Liver (tissue), 3 donors: ENCODE measurements at regions not wholly inside any gene's neighbourhood (a gene's known extent, or its start where the extent isn't known, plus 50 kb on each side); places are given as distances from the start of the nearest gene placed in this dataset.

Source experiments
- JUND ChIP-seq, 2 donors: IDR thresholded peaks; 2 replicates each; pipeline ENCODE4 v1.6.1; 2016; ENCODE audit warnings: antibody characterized with exemption in 2 of 2
- TF ChIP-seq, protein P1 (sequence below): fragments of 150-350 bp; IDR thresholded peaks from 2 replicates; pipeline ENCODE4 v1.5.1; 2017; ENCODE audit warnings: improper control_type of control experiment, low read depth, low read length; ENCODE audit not compliant: missing input control
- donor health status: healthy.
- donor health status: healthy.

DNA sequence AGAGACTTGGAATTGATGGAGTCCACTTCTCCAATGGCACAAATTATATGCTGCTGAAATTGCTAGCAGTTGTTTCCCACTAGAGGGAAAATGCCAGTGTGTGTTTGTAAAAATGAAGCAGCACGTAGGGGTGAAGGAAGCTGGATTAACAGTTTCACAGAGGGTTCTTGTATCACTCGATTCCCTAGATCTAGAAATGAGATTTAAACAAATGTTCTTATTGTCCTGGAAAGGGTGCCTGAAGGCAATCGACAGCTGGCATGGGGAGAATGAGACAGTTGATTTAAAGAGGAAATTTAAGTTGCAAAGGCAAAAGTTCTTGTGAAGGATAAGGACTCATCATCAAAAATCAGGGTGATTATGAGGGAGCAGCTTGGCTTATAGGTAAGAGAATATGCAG is 234.8 kb upstream of the ARPP21 start:
- no peak for TF ChIP-seq JUND (IDR thresholded peaks at IDR 0.05)
- TF ChIP-seq, protein P1, sequence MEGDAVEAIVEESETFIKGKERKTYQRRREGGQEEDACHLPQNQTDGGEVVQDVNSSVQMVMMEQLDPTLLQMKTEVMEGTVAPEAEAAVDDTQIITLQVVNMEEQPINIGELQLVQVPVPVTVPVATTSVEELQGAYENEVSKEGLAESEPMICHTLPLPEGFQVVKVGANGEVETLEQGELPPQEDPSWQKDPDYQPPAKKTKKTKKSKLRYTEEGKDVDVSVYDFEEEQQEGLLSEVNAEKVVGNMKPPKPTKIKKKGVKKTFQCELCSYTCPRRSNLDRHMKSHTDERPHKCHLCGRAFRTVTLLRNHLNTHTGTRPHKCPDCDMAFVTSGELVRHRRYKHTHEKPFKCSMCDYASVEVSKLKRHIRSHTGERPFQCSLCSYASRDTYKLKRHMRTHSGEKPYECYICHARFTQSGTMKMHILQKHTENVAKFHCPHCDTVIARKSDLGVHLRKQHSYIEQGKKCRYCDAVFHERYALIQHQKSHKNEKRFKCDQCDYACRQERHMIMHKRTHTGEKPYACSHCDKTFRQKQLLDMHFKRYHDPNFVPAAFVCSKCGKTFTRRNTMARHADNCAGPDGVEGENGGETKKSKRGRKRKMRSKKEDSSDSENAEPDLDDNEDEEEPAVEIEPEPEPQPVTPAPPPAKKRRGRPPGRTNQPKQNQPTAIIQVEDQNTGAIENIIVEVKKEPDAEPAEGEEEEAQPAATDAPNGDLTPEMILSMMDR, result no peak
